Testis (tissue), 2 donors: ENCODE measurements at regions not wholly inside any gene's neighbourhood (a gene's known extent, or its start where the extent isn't known, plus 50 kb on each side); places are given as distances from the start of the nearest gene placed in this dataset.

Source experiments
- DNase-seq: peaks from one replicate; pipeline ENCODE4 v3.0.0-alpha.2; 2019
- H3K27ac ChIP-seq, 2 donors: fragments of 200-600 bp; sonication (generic); one replicate each; pipeline ENCODE4 v1.5.1; 2019
- H3K27me3 ChIP-seq: fragments of 200-600 bp; sonication (generic); one replicate; pipeline ENCODE4 v1.5.1; 2019
- H3K36me3 ChIP-seq: fragments of 200-600 bp; sonication (generic); one replicate; pipeline ENCODE4 v1.5.1; 2017; ENCODE audit warnings: low read depth; ENCODE audit errors: missing control alignments
- H3K4me1 ChIP-seq: fragments of 200-600 bp; sonication (generic); one replicate; pipeline ENCODE4 v1.5.1; 2019
- H3K4me3 ChIP-seq, 2 donors: fragments of 200-600 bp; sonication (generic); one replicate each; pipeline ENCODE4 v1.5.1; 2017 to 2019
- H3K9me3 ChIP-seq: fragments of 200-600 bp; sonication (generic); one replicate; pipeline ENCODE4 v1.5.1; 2017
- POLR2A ChIP-seq: fragments of 450-650 bp; IDR thresholded peaks from one replicate; pipeline ENCODE4 v1.6.1; 2017; ENCODE audit warnings: antibody characterized with exemption, mild to moderate bottlenecking, moderate library complexity
- WGBS, 2 donors: methylation state at CpG; one replicate each; pipeline ENCODE4 v1.1.5; 2018; 5-methylcytosine and 5-hydroxymethylcytosine counted together
- intact Hi-C: fragments of 100-400 bp; cut with DNase I; formaldehyde crosslinking; loops from one replicate; pipeline ENCODE4 v1.15.1; 2023; ENCODE audit warnings: low total_unique reads
- TF ChIP-seq, protein P1 (sequence below), 3 experiments: fragments of 450-650 bp in 2 of 3; fragments of 200-600 bp in 1 of 3; sonication (generic) in 1 of 3; IDR thresholded peaks; one replicate each; pipeline ENCODE4 v1.5.1; 2016 to 2019; ENCODE audit warnings: antibody characterized with exemption in 3 of 3, mild to moderate bottlenecking in 2 of 3, moderate library complexity in 1 of 3

- DNase-seq, result no peak
- no peak overlapping the region for H3K27ac ChIP-seq
- no peaks in the 10 kb centered on the region for H3K27me3 ChIP-seq
- intact Hi-C loops, result no loop called here
- H3K36me3 ChIP-seq, result no peaks in the 10 kb centered on the region
- TF ChIP-seq, protein P1, sequence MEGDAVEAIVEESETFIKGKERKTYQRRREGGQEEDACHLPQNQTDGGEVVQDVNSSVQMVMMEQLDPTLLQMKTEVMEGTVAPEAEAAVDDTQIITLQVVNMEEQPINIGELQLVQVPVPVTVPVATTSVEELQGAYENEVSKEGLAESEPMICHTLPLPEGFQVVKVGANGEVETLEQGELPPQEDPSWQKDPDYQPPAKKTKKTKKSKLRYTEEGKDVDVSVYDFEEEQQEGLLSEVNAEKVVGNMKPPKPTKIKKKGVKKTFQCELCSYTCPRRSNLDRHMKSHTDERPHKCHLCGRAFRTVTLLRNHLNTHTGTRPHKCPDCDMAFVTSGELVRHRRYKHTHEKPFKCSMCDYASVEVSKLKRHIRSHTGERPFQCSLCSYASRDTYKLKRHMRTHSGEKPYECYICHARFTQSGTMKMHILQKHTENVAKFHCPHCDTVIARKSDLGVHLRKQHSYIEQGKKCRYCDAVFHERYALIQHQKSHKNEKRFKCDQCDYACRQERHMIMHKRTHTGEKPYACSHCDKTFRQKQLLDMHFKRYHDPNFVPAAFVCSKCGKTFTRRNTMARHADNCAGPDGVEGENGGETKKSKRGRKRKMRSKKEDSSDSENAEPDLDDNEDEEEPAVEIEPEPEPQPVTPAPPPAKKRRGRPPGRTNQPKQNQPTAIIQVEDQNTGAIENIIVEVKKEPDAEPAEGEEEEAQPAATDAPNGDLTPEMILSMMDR (IDR thresholded peaks at IDR 0.05), result no peak
- no peak for TF ChIP-seq POLR2A
- H3K9me3 ChIP-seq, result no peaks in the 10 kb centered on the region
- no peak overlapping the region for H3K4me3 ChIP-seq
- H3K4me1 ChIP-seq, result no peaks in the 10 kb centered on the region
- 42% methylated on average over 6 of the region's 6 CpGs for WGBS, 2 donors
These were observed 127.8 kb upstream of the IGSF21 start for GRCh38 chr1:17979815-17980214.

- Histone ChIP-seq H3K4me3 (no peak overlapping the region), H3K36me3 (no peaks in the 10 kb centered on the region), H3K27ac (no peak overlapping the region), H3K27me3 (no peaks in the 10 kb centered on the region), H3K4me1 (no peaks in the 10 kb centered on the region), H3K9me3 (no peaks in the 10 kb centered on the region)
- DNase-seq, result no peak
- WGBS, 2 donors, result 87 to 88% methylated on average over 6 of the region's 6 CpGs
- intact Hi-C loops, result no loop called here
- TF ChIP-seq, protein P1 (IDR thresholded peaks at IDR 0.05), result no peak
- no peak for TF ChIP-seq POLR2A
These were observed 125.4 kb upstream of the IGSF21 start for GRCh38 chr1:17982197-17982596.

DNA sequence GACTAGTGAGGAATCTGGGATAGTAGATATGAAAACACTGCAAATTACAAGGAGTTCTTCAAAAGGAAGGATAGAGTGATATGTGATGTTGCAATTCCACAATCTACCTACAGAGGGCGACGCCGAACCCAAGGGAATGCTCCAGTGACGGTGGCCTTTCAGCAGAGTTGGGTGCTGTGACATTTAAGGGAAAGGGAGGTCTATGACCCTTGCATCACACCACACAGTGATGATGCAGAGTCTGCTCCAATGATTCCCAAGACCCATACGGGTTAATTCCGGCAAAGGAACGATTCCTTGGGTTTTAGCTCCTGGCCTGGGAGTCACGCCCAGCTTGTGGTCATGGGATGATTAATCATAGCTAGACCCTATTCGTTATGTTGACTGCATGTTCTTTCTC, 123.0 kb upstream of the IGSF21 start:
- Histone ChIP-seq H3K4me3 (no peak overlapping the region), H3K9me3 (no peaks in the 10 kb centered on the region), H3K27me3 (no peaks in the 10 kb centered on the region), H3K36me3 (no peaks in the 10 kb centered on the region), H3K4me1 (no peaks in the 10 kb centered on the region), H3K27ac (no peak overlapping the region)
- peak; percentile 63 for DNase-seq
- 34 to 37% methylated on average over 9 of the region's 9 CpGs for WGBS, 2 donors
- intact Hi-C loops, result no loop called here
- TF ChIP-seq POLR2A, result no peak
- TF ChIP-seq, protein P1 (IDR thresholded peaks at IDR 0.05), result peak in 2 of 3 experiments; percentile 51 to 65

GRCh38 chr1:17986156-17986555, 121.4 kb upstream of the IGSF21 start:
- intact Hi-C loops, result no loop called here
- no peak for DNase-seq
- no peaks in the 10 kb centered on the region for H3K27me3 ChIP-seq
- no peak overlapping the region for H3K27ac ChIP-seq
- H3K4me3 ChIP-seq, result no peak overlapping the region
- no peaks in the 10 kb centered on the region for H3K4me1 ChIP-seq
- no peaks in the 10 kb centered on the region for H3K36me3 ChIP-seq
- TF ChIP-seq POLR2A, result no peak
- TF ChIP-seq, protein P1 (IDR thresholded peaks at IDR 0.05), result no peak
- 73 to 89% methylated on average over 9 of the region's 9 CpGs for WGBS, 2 donors
- H3K9me3 ChIP-seq, result no peaks in the 10 kb centered on the region

DNA sequence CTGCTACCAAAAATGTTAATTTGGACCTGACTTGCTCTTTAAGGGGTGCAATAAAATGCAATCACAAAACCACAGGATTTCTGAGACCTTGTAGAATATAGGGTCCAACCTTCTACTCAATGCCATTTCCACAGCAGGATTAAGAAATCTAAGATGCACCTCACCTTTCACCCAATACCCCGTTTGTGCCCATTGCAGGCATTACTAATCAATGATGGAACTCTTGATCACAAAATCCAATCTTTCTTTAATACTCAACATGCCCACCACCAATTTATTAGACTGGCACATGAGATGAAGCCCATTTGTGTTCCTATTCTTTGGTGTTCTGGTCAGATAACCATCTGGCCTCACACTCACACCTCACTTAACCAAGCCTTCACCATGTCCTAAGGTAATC, 117.2 kb upstream of the IGSF21 start:
- no peak for TF ChIP-seq POLR2A
- TF ChIP-seq, protein P1 (IDR thresholded peaks at IDR 0.05), result no peak
- WGBS, 2 donors, result 54 to 83% methylated on average over 1 of the region's 1 CpG
- no peak for DNase-seq
- intact Hi-C loops, result no loop called here
- Histone ChIP-seq H3K36me3 (no peaks in the 10 kb centered on the region), H3K9me3 (no peaks in the 10 kb centered on the region), H3K27ac (no peak overlapping the region), H3K27me3 (no peaks in the 10 kb centered on the region), H3K4me1 (no peaks in the 10 kb centered on the region), H3K4me3 (no peak overlapping the region)
